A673 (cell line): ENCODE measurements at regions not wholly inside any gene's neighbourhood (a gene's known extent, or its start where the extent isn't known, plus 50 kb on each side); places are given as distances from the start of the nearest gene placed in this dataset.

ENCODE experiments used
- BruUV-seq: library from RNA; stranded (reverse); fragments of 400-500 nt; replicated peaks from 2 replicates; lab custom pipeline; 2021; lab: Mats Ljungman, UMichigan
- CTCF ChIA-PET: fragments of 300-600 bp; sonication (Branson Sonifier 250); formaldehyde crosslinking; loops from one replicate; lab custom pipeline; 2022; ENCODE audit warnings: antibody characterized with exemption; lab: Charles Lee
- POLR2A ChIA-PET: fragments of 300-600 bp; sonication (Branson Sonifier 250); formaldehyde crosslinking; loops from one replicate; lab custom pipeline; 2022; ENCODE audit warnings: antibody characterized with exemption; ENCODE audit not compliant: low non-redundant PET; lab: Charles Lee
- DNase-seq: peaks from one replicate; pipeline ENCODE4 v3.0.0-alpha.2; 2015; ENCODE audit warnings: low spot score
- H3K27ac ChIP-seq: fragments of 200-600 bp; sonication (generic); 2 replicates; pipeline ENCODE4 v1.5.1; 2016; ENCODE audit warnings: mixed run types, low read depth, mild to moderate bottlenecking, mixed read lengths, antibody characterized with exemption, low read length; ENCODE audit not compliant: poor library complexity, severe bottlenecking
- H3K27me3 ChIP-seq: fragments of 200-600 bp; sonication (generic); replicated peaks from 2 replicates; pipeline ENCODE4 v1.6.1; 2017; ENCODE audit warnings: mixed run types, low read depth, mild to moderate bottlenecking, mixed read lengths, antibody characterized with exemption, low read length; ENCODE audit not compliant: insufficient read depth, poor library complexity
- H3K36me3 ChIP-seq: fragments of 200-600 bp; sonication (generic); 2 replicates; pipeline ENCODE4 v1.6.1; 2016; ENCODE audit warnings: mixed run types, mild to moderate bottlenecking, mixed read lengths, antibody characterized with exemption, low read length; ENCODE audit not compliant: insufficient read depth, poor library complexity, severe bottlenecking
- H3K4me1 ChIP-seq: fragments of 200-600 bp; sonication (generic); 2 replicates; pipeline ENCODE4 v1.6.1; 2017; ENCODE audit warnings: mixed run types, mild to moderate bottlenecking, mixed read lengths, antibody characterized with exemption, low read length; ENCODE audit not compliant: insufficient read depth, poor library complexity, severe bottlenecking
- H3K4me3 ChIP-seq: fragments of 200-600 bp; sonication (generic); 2 replicates; pipeline ENCODE4 v1.5.1; 2016; ENCODE audit warnings: low read depth, mixed run types, mild to moderate bottlenecking, mixed read lengths, low read length; ENCODE audit not compliant: poor library complexity, severe bottlenecking
- H3K9me3 ChIP-seq: fragments of 200-600 bp; sonication (generic); 2 replicates; pipeline ENCODE4 v1.6.1; 2016; ENCODE audit warnings: mixed run types, low read depth, mild to moderate bottlenecking, mixed read lengths, antibody characterized with exemption, low read length; ENCODE audit not compliant: poor library complexity, severe bottlenecking
- EZH2 ChIP-seq: fragments of 200-600 bp; sonication (generic); IDR thresholded peaks from 2 replicates; pipeline ENCODE4 v1.6.1; 2017; ENCODE audit warnings: borderline replicate concordance, low read depth, mild to moderate bottlenecking, mixed read lengths, antibody characterized with exemption, low read length; ENCODE audit not compliant: poor library complexity, severe bottlenecking
- intact Hi-C: fragments of 100-400 bp; cut with micrococcal nuclease; formaldehyde crosslinking; loops from one replicate; pipeline ENCODE4 v1.10.0; 2022; ENCODE audit not compliant: unreplicated experiment
- TF ChIP-seq, protein P1 (sequence below): fragments of 300-800, 200-600 bp; sonication (generic); conservative IDR thresholded peaks from 2 replicates; pipeline ENCODE4 v1.5.1; 2017; ENCODE audit warnings: low read depth, mild to moderate bottlenecking, antibody characterized with exemption, low read length, moderate library complexity, mixed read lengths

DNA sequence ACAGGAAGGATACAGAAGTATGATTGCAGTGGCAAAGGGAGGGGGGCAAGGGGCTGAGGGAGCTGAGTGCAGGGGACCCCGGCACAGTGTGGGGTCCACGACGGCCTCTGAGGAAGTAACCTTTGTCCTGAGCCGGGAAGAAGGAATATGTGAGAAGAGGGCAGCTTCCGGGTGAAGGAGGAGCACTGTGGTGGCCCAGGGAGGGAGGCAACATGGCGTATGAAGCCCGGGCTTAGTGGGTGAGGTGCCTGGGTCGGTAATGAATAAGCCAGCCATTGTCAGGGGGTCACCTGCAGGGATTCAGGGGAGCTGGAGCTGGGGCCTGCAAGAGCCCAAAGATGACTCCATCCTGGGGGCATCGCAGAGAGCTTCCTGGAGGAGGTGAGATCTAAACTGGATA lies 200.4 kb downstream of the FOXD2 start:
- intact Hi-C loops, result no loop called here
- ChIA-PET POLR2A (no interaction called here), CTCF (no interaction called here)
- Histone ChIP-seq H3K4me3 (no peak overlapping the region), H3K9me3 (no peaks in the 10 kb centered on the region), H3K27me3 (peaks cover 7% of the 10 kb centered on the region), H3K36me3 (no peaks in the 10 kb centered on the region), H3K4me1 (no peaks in the 10 kb centered on the region), H3K27ac (no peak overlapping the region)
- TF ChIP-seq, protein P1, sequence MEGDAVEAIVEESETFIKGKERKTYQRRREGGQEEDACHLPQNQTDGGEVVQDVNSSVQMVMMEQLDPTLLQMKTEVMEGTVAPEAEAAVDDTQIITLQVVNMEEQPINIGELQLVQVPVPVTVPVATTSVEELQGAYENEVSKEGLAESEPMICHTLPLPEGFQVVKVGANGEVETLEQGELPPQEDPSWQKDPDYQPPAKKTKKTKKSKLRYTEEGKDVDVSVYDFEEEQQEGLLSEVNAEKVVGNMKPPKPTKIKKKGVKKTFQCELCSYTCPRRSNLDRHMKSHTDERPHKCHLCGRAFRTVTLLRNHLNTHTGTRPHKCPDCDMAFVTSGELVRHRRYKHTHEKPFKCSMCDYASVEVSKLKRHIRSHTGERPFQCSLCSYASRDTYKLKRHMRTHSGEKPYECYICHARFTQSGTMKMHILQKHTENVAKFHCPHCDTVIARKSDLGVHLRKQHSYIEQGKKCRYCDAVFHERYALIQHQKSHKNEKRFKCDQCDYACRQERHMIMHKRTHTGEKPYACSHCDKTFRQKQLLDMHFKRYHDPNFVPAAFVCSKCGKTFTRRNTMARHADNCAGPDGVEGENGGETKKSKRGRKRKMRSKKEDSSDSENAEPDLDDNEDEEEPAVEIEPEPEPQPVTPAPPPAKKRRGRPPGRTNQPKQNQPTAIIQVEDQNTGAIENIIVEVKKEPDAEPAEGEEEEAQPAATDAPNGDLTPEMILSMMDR, result no peak
- TF ChIP-seq EZH2, result no peak
- no peak for DNase-seq
- no TSS peak for BruUV-seq

DNA sequence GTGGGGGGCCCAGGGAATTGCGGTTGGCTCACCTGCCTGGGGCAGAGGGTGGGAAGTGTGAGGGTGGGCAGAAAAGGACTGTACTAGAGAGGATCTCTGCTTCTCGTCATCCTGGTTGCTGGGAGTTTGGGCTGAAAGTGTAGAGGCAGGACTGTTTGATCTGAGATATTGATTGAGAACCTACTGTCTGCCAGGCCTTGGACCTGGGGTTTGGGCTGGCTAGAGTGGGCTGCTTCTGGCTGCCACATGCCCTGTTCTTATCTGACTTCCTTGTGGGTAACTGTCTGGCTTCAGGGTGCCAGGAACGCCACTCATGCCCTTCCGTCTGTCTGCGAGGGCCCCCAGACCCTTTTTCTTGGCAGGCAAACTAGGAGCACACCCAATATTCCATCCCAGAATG lies 200.9 kb downstream of the FOXD2 start:
- no peaks in the 10 kb centered on the region for H3K9me3 ChIP-seq
- H3K27ac ChIP-seq, result no peak overlapping the region
- intact Hi-C loops, result no loop called here
- no peaks in the 10 kb centered on the region for H3K36me3 ChIP-seq
- no TSS peak for BruUV-seq
- POLR2A ChIA-PET, result no interaction called here
- no peak for DNase-seq
- CTCF ChIA-PET, result interaction anchor here (0.7 kb wide), 1 partner anchor 23 kb away, joined by 4 read pairs; no protein-coding TSS in a partner anchor
- H3K27me3 ChIP-seq, result peaks cover 5% of the 10 kb centered on the region
- no peak for TF ChIP-seq EZH2
- TF ChIP-seq, protein P1, result no peak
- H3K4me1 ChIP-seq, result no peaks in the 10 kb centered on the region
- H3K4me3 ChIP-seq, result no peak overlapping the region

DNA sequence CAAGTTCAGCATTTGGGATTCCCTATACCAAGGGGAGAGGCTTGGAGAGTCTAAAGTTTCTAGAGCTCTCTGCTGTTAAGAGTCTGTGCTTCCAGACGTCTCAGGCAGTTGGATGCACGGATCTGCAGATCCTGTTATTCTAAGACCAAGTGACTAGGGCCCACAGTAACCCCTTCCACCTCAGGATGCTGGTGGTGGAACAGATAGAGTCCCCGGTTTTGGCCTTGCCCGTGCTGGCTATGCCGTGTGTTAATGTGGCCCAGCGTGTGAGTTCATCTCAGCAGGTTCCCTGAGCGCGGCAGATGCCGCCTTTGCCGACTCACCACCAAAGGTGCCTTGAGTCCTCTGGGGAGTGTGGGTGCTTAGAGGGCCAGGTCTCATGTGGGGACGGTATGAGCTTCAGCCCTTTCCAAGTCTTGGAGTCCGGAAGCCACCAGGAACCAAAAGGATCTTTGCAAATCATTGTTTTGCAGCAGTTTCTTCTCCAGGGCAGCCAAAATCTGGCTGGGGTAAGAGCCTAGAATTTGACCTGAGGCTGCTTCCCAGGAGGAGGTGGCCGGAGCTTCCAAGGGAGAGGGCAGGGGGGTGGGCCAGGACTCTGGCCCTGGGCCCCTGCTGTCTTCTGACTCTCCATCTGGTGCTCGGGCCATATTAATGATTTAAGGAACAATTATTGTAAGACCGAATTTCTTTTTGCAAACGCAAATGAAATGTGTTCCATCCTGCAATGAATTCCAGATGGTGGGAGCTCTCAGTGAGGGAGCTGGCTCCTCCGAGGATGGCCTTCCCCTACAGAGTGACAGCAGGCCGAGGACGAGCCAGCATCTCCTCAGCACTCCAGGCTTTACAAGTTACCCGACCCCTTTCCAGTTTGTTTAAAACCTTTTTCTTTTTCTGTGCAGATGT lies 205.7 kb downstream of the FOXD2 start:
- no peaks in the 10 kb centered on the region for H3K9me3 ChIP-seq
- intact Hi-C loops, result no loop called here
- H3K36me3 ChIP-seq, result no peaks in the 10 kb centered on the region
- H3K27me3 ChIP-seq, result peaks cover 5% of the 10 kb centered on the region
- ChIA-PET POLR2A (no interaction called here), CTCF (no interaction called here)
- no peaks in the 10 kb centered on the region for H3K4me1 ChIP-seq
- no peak overlapping the region for H3K4me3 ChIP-seq
- no peak for DNase-seq
- no peak overlapping the region for H3K27ac ChIP-seq
- TF ChIP-seq, protein P1, result no peak
- BruUV-seq, result no TSS peak
